WTC11 (cell line): ENCODE measurements at regions not wholly inside any gene's neighbourhood (a gene's known extent, or its start where the extent isn't known, plus 50 kb on each side); places are given as distances from the start of the nearest gene placed in this dataset.

Experiments
- ATAC-seq: fragments of 200-7000 bp; cut with Tn5 transposase; 2 replicates; pipeline ENCODE4 v1.10.0; 2021; ENCODE audit warnings: mild to moderate bottlenecking, moderate library complexity
- CTCF ChIA-PET: fragments of 300-600 bp; sonication (Branson Sonifier 250); formaldehyde crosslinking; loops from one replicate; lab custom pipeline; 2021; ENCODE audit warnings: antibody characterized with exemption; lab: Charles Lee
- POLR2A ChIA-PET: fragments of 350-600 bp; sonication (Branson Sonifier 250); formaldehyde crosslinking; loops from one replicate; lab custom pipeline; 2021; ENCODE audit warnings: antibody characterized with exemption; lab: Charles Lee
- DNase-seq: peaks from one replicate; pipeline ENCODE4 v3.0.0; 2021; ENCODE audit warnings: low spot score
- H3K27ac Mint-ChIP-seq: 2 replicates; pipeline ENCODE4 v1.8.0; 2021; ENCODE audit warnings: mixed read lengths
- H3K27me3 Mint-ChIP-seq: 2 replicates; pipeline ENCODE4 v1.8.0; 2021; ENCODE audit warnings: low read depth, mild to moderate bottlenecking, moderate library complexity, mixed read lengths
- H3K36me3 Mint-ChIP-seq: 2 replicates; pipeline ENCODE4 v1.8.0; 2021; ENCODE audit warnings: mixed read lengths
- H3K4me1 Mint-ChIP-seq: 2 replicates; pipeline ENCODE4 v1.8.0; 2022; ENCODE audit warnings: mixed read lengths
- H3K4me3 Mint-ChIP-seq: 2 replicates; pipeline ENCODE4 v1.8.0; 2021; ENCODE audit warnings: mild to moderate bottlenecking, moderate library complexity, mixed read lengths
- H3K9me3 Mint-ChIP-seq: 2 replicates; pipeline ENCODE4 v1.8.0; 2021; ENCODE audit warnings: mixed read lengths
- E2F1 ChIP-seq: sonication (generic); formaldehyde crosslinking; IDR thresholded peaks from 2 replicates; pipeline ENCODE4 v1.8.0; 2022; ENCODE audit warnings: mild to moderate bottlenecking, missing genetic modification reagents
- E2F4 ChIP-seq: sonication (generic); formaldehyde crosslinking; IDR thresholded peaks from 2 replicates; pipeline ENCODE4 v1.8.1; 2022; ENCODE audit warnings: low read depth, mild to moderate bottlenecking, moderate library complexity, missing genetic modification reagents, borderline replicate concordance
- EMX1 ChIP-seq: fragments of 250-450 bp; sonication (Bioruptor Pico); IDR thresholded peaks from 2 replicates; pipeline ENCODE4 v1.8.0; 2021; ENCODE audit warnings: mild to moderate bottlenecking
- NR2C2 ChIP-seq: sonication (generic); formaldehyde crosslinking; IDR thresholded peaks from 2 replicates; pipeline ENCODE4 v1.8.0; 2022; ENCODE audit warnings: mild to moderate bottlenecking, missing genetic modification reagents
- NR3C1 ChIP-seq: sonication (generic); formaldehyde crosslinking; conservative IDR thresholded peaks from 2 replicates; pipeline ENCODE4 v1.8.1; 2023; ENCODE audit warnings: low read depth, mild to moderate bottlenecking, missing genetic modification reagents
- SP1 ChIP-seq: sonication (generic); formaldehyde crosslinking; conservative IDR thresholded peaks from 2 replicates; pipeline ENCODE4 v1.8.1; 2022; ENCODE audit warnings: missing genetic modification reagents
- USF2 ChIP-seq: sonication (generic); formaldehyde crosslinking; IDR thresholded peaks from 2 replicates; pipeline ENCODE4 v1.8.1; 2023; ENCODE audit warnings: mild to moderate bottlenecking, missing genetic modification reagents, moderate library complexity
- ZBTB21 ChIP-seq: sonication (generic); formaldehyde crosslinking; IDR thresholded peaks from 2 replicates; pipeline ENCODE4 v1.8.1; 2023; ENCODE audit warnings: mild to moderate bottlenecking, missing genetic modification reagents, borderline replicate concordance
- ZNF219 ChIP-seq: sonication (generic); formaldehyde crosslinking; IDR thresholded peaks from 2 replicates; pipeline ENCODE4 v1.8.0; 2023; ENCODE audit warnings: missing genetic modification reagents, mild to moderate bottlenecking, borderline replicate concordance
- ZNF396 ChIP-seq: fragments of 250-450 bp; sonication (Bioruptor Pico); IDR thresholded peaks from 2 replicates; pipeline ENCODE4 v1.8.0; 2021; ENCODE audit warnings: mild to moderate bottlenecking, moderate library complexity, borderline replicate concordance
- ZSCAN18 ChIP-seq: fragments of 250-450 bp; sonication (Bioruptor Pico); IDR thresholded peaks from 2 replicates; pipeline ENCODE4 v2.1.2; 2022; ENCODE audit warnings: mild to moderate bottlenecking, moderate library complexity
- TF ChIP-seq, protein P1 (sequence below): sonication (generic); formaldehyde crosslinking; IDR thresholded peaks from 2 replicates; pipeline ENCODE4 v1.8.1; 2022; ENCODE audit warnings: mild to moderate bottlenecking, missing genetic modification reagents, moderate library complexity, borderline replicate concordance
- TF ChIP-seq, protein P2 (sequence below): sonication (generic); formaldehyde crosslinking; IDR thresholded peaks from 2 replicates; pipeline ENCODE4 v1.8.0; 2023; ENCODE audit warnings: mild to moderate bottlenecking, missing genetic modification reagents

GRCh38 chr10:64079341-64079740, 558.1 kb downstream of the REEP3 start:
- ChIA-PET CTCF (interaction anchor here (2.1 kb wide), 1 partner anchor 38 kb away, joined by 5 read pairs; no protein-coding TSS in a partner anchor), POLR2A (no interaction called here)
- ATAC-seq (no peak), DNase-seq (no peak)
- Mint-ChIP-seq H3K27me3 (peaks cover 17% of the 10 kb centered on the region), H3K4me3 (no peak overlapping the region), H3K4me1 (peaks cover 9% of the 10 kb centered on the region), H3K27ac (no peak overlapping the region)
- TF ChIP-seq ZNF219 (CRISPR knock-in tag): no peak
- no peak for TF ChIP-seq ZNF396 (CRISPR knock-in tag)
- no peak for TF ChIP-seq EMX1
- TF ChIP-seq, protein P1, sequence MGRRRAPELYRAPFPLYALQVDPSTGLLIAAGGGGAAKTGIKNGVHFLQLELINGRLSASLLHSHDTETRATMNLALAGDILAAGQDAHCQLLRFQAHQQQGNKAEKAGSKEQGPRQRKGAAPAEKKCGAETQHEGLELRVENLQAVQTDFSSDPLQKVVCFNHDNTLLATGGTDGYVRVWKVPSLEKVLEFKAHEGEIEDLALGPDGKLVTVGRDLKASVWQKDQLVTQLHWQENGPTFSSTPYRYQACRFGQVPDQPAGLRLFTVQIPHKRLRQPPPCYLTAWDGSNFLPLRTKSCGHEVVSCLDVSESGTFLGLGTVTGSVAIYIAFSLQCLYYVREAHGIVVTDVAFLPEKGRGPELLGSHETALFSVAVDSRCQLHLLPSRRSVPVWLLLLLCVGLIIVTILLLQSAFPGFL (CRISPR knock-in tag): no peak
- TF ChIP-seq NR3C1 (CRISPR knock-in tag): no peak
- no peak for TF ChIP-seq E2F4 (CRISPR knock-in tag)
- TF ChIP-seq, protein P2, sequence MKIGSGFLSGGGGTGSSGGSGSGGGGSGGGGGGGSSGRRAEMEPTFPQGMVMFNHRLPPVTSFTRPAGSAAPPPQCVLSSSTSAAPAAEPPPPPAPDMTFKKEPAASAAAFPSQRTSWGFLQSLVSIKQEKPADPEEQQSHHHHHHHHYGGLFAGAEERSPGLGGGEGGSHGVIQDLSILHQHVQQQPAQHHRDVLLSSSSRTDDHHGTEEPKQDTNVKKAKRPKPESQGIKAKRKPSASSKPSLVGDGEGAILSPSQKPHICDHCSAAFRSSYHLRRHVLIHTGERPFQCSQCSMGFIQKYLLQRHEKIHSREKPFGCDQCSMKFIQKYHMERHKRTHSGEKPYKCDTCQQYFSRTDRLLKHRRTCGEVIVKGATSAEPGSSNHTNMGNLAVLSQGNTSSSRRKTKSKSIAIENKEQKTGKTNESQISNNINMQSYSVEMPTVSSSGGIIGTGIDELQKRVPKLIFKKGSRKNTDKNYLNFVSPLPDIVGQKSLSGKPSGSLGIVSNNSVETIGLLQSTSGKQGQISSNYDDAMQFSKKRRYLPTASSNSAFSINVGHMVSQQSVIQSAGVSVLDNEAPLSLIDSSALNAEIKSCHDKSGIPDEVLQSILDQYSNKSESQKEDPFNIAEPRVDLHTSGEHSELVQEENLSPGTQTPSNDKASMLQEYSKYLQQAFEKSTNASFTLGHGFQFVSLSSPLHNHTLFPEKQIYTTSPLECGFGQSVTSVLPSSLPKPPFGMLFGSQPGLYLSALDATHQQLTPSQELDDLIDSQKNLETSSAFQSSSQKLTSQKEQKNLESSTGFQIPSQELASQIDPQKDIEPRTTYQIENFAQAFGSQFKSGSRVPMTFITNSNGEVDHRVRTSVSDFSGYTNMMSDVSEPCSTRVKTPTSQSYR (CRISPR knock-in tag): no peak
- TF ChIP-seq USF2 (CRISPR knock-in tag): no peak
- no peak for TF ChIP-seq ZSCAN18 (CRISPR knock-in tag)
- TF ChIP-seq ZBTB21 (CRISPR knock-in tag): no peak
- TF ChIP-seq, all 79 proteins: peak for 0
- no peaks in the 10 kb centered on the region for H3K36me3 Mint-ChIP-seq
- no peaks in the 10 kb centered on the region for H3K9me3 Mint-ChIP-seq

- Mint-ChIP-seq H3K4me3 (no peak overlapping the region), H3K27ac (no peak overlapping the region), H3K9me3 (no peaks in the 10 kb centered on the region), H3K36me3 (no peaks in the 10 kb centered on the region), H3K27me3 (peaks cover 24% of the 10 kb centered on the region), H3K4me1 (peaks cover 15% of the 10 kb centered on the region)
- DNase-seq (no peak), ATAC-seq (no peak)
- TF ChIP-seq SP1 (CRISPR knock-in tag): no peak
- TF ChIP-seq E2F1 (CRISPR knock-in tag): no peak
- no peak for TF ChIP-seq EMX1
- TF ChIP-seq NR2C2 (CRISPR knock-in tag): no peak
- POLR2A ChIA-PET: no interaction called here
- CTCF ChIA-PET: interaction anchor here (2.1 kb wide), 1 partner anchor 39 kb away, joined by 5 read pairs; no protein-coding TSS in a partner anchor
Observed at GRCh38 chr10:64080071-64080470, 558.9 kb downstream of the REEP3 start.
